ENCODE measurements at regions not wholly inside any gene's neighbourhood (a gene's known extent, or its start where the extent isn't known, plus 50 kb on each side); places are given as distances from the start of the nearest gene placed in this dataset.

DNA sequence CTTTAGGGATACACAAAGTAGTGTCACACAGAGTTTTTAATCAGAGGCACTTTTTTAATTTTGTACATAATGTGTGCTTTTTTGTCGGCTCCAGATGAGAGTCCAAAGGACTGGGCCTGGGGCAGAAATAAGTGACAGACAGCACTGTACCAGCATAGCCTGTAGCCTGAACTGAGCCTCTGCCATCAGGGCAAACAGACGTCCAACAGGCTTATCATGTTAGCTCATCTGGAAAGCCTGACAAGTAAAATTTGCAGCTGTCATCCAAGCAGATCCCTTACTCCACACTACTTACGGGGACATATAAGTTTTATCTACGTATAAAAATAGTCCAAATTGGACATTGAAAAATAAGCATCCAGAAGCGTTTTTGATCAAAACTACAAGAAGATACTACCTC is 233.1 kb upstream of the GAS1 start:
- FAIRE-seq, result no peak
- TF ChIP-seq CTCF (IDR thresholded peaks at IDR 0.05; ENCODE audit: insufficient read depth, missing control alignments), result no peak
- no peak for DNase-seq (ENCODE audit: insufficient read length, low spot score)

DNA sequence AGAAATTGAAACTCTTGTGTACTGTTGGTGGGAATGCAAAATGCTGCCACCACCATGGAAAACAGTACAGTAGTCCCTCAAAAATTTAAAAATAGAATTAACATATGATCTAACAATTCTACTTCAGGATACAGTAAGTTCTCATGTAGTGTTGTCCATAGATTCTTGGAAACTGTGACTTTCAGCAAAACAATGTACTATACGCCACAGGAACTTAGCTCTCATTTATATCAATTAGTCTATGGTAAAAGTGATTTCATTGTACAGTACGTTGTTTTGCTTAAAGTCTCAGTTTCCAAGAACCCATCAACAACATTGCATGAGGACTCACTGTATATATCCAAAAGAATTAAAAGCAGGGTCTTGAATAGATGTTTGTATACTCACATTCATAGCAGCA is 233.5 kb upstream of the GAS1 start:
- TF ChIP-seq CTCF (IDR thresholded peaks at IDR 0.05; ENCODE audit: insufficient read depth, missing control alignments), result no peak
- no peak for FAIRE-seq
- no peak for DNase-seq (ENCODE audit: insufficient read length, low spot score)

GRCh38 chr9:87181670-87182069 is 234.4 kb upstream of the GAS1 start:
- FAIRE-seq, result no peak
- DNase-seq (ENCODE audit: insufficient read length, low spot score), result no peak
- no peak for TF ChIP-seq CTCF (IDR thresholded peaks at IDR 0.05; ENCODE audit: insufficient read depth, missing control alignments)

DNA sequence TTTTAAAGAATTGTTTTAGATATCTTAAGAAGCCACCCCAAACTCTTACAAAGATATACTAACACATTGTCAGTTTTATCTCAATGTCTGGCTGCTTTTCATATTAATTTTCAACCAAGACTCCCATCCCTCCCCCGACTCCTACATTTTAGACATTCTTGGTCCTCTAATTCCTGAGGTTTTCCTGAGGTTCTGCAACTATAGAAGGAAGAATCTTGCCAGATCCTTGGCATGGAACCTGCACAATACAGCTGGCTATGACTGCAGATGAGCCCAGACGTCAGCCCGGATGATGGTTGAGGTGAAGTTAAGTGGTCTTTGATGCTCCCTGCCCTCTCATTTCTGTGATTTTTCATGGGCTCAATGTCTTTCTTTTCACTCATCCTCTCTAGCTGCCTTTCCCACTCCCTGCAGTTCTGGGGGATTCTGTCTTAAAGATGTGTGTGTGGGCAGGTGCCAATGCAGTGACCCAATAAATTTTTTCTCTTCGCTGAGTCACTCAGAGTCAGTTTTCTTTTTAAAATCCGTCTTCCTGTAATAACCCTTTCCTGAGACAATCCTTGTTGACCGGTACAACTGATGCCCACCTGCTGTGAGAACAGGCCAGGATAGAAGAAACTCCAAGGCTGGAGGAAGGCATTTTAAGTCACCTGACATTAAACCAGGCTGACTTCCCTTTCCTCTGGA is 237.8 kb upstream of the GAS1 start:
- FAIRE-seq, result no peak
- TF ChIP-seq CTCF (IDR thresholded peaks at IDR 0.05; ENCODE audit: insufficient read depth, missing control alignments), result no peak
- no peak for DNase-seq (ENCODE audit: insufficient read length, low spot score)

DNA sequence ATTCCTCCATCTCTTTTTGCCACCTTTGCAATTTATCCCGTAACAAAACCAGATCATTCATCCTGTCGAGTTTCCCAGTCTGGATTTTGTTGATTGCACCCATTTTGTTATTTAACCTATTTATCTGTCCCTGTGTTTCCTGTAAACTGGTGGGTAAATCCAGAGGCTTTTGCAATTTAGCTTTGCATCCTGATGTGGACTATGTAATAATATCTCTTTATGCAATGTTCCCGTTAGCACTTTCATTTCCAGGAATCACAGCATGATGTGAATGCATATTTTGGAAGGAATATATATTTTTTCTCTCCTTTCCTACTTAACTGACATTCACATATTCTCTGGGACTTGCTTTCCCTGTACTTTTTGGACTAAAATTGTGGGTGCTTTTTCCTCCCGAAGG is 240.3 kb upstream of the GAS1 start:
- DNase-seq (ENCODE audit: insufficient read length, low spot score), result no peak
- no peak for FAIRE-seq

GRCh38 chr9:87189006-87189405 is 241.7 kb upstream of the GAS1 start:
- DNase-seq (ENCODE audit: insufficient read length, low spot score), result no peak
- no peak for TF ChIP-seq CTCF (IDR thresholded peaks at IDR 0.05; ENCODE audit: insufficient read depth, missing control alignments)
- FAIRE-seq, result no peak

More for the DNA sequence above, 240.3 kb upstream of the GAS1 start:
- TF ChIP-seq CTCF (IDR thresholded peaks at IDR 0.05; ENCODE audit: insufficient read depth, missing control alignments), result no peak

DNA sequence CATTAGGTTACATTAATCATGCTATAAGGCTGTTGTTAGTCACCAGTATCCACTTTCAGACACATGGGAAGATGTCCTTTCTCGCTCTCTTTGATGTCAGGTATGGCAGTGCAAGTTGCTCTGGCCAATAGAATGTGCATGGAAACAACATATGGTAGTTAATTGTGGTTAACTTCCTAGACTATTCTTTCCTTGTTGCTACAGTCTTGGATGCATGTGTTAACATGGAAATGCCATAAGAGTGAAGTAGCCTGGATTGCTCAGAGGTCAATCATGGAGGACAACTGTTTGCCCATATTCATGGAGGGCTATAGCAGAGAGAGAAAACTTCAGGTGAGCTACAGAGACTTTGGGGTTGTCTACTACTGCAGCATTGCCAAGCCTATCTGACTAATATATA is 245.8 kb upstream of the GAS1 start:
- TF ChIP-seq CTCF (IDR thresholded peaks at IDR 0.05; ENCODE audit: insufficient read depth, missing control alignments), result no peak
- DNase-seq (ENCODE audit: insufficient read length, low spot score), result no peak
- no peak for FAIRE-seq
